Uterus (tissue), 2 donors: ENCODE measurements at regions not wholly inside any gene's neighbourhood (a gene's known extent, or its start where the extent isn't known, plus 50 kb on each side); places are given as distances from the start of the nearest gene placed in this dataset.

Experiments used
- POLR2A ChIP-seq, 2 donors: fragments of 450-650 bp; IDR thresholded peaks; one replicate each; pipeline ENCODE4 v1.6.1; 2016; ENCODE audit warnings: antibody characterized with exemption in 2 of 2, mild to moderate bottlenecking in 1 of 2, moderate library complexity in 1 of 2
- TF ChIP-seq, protein P1 (sequence below), 4 experiments: fragments of 200-600 bp in 2 of 4; fragments of 450-650 bp in 2 of 4; sonication (generic) in 2 of 4; IDR thresholded peaks; one replicate each; pipeline ENCODE4 v1.5.1; 2016 to 2019; ENCODE audit warnings: antibody characterized with exemption in 4 of 4, mild to moderate bottlenecking in 2 of 4, moderate library complexity in 1 of 4

DNA sequence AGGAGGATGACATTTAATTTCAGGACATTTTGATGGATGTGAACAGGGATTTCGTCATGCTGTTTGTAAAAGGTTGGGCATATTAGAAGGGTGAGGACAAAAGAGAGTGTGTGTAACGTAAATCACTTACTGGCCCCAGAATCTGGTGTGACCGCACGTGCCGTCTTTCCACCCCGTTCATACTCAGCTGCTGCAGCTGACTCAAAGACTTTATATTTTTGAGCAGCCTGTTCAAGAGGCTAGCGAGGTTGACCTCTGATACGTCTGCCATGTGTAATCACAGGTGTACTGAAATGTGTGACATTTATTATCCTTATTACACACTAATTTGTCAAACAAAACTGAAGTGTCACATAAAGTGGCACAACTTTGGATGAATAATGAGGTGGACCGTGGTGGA lies 66.5 kb upstream of the ERRFI1 start:
- TF ChIP-seq, protein P1, sequence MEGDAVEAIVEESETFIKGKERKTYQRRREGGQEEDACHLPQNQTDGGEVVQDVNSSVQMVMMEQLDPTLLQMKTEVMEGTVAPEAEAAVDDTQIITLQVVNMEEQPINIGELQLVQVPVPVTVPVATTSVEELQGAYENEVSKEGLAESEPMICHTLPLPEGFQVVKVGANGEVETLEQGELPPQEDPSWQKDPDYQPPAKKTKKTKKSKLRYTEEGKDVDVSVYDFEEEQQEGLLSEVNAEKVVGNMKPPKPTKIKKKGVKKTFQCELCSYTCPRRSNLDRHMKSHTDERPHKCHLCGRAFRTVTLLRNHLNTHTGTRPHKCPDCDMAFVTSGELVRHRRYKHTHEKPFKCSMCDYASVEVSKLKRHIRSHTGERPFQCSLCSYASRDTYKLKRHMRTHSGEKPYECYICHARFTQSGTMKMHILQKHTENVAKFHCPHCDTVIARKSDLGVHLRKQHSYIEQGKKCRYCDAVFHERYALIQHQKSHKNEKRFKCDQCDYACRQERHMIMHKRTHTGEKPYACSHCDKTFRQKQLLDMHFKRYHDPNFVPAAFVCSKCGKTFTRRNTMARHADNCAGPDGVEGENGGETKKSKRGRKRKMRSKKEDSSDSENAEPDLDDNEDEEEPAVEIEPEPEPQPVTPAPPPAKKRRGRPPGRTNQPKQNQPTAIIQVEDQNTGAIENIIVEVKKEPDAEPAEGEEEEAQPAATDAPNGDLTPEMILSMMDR (IDR thresholded peaks at IDR 0.05): no peak
- TF ChIP-seq POLR2A (IDR thresholded peaks at IDR 0.05): no peak
